Breast epithelium (tissue), 4 donors: ENCODE measurements at regions not wholly inside any gene's neighbourhood (a gene's known extent, or its start where the extent isn't known, plus 50 kb on each side); places are given as distances from the start of the nearest gene placed in this dataset.
"Not testable (repeated sequence)": the region's sequence is repeated elsewhere in the genome, so short reads cannot be mapped to it uniquely, and the experiment has no call there.

ENCODE experiments used
- DNase-seq, 2 donors: peaks; one replicate each; pipeline ENCODE4 v3.0.0-alpha.2; 2019; ENCODE audit warnings: low spot score in 2 of 2
- H3K27ac ChIP-seq, 2 donors: fragments of 200-600 bp; sonication (generic) in 1 of 2; one replicate each; pipeline ENCODE4 v1.5.1; 2016 to 2019; ENCODE audit warnings: mild to moderate bottlenecking in 1 of 2
- H3K27me3 ChIP-seq, 2 donors: fragments of 200-600 bp; sonication (generic) in 1 of 2; one replicate each; pipeline versions ENCODE4 v1.5.1 to v1.6.0; 2017 to 2019; ENCODE audit warnings: control low read depth in 1 of 2, mild to moderate bottlenecking in 1 of 2
- H3K36me3 ChIP-seq: fragments of 200-600 bp; one replicate; pipeline ENCODE4 v1.5.1; 2019
- H3K4me1 ChIP-seq, 2 donors: fragments of 200-600 bp; sonication (generic); one replicate each; pipeline ENCODE4 v1.5.1; 2016 to 2019; ENCODE audit warnings: control low read depth in 1 of 2
- H3K4me3 ChIP-seq, 3 donors: fragments of 200-600 bp; sonication (generic); 1 replicate in 2 of 3; 2 replicates in 1 of 3; pipeline ENCODE4 v1.5.1; 2016 to 2019; ENCODE audit warnings: mild to moderate bottlenecking in 3 of 3, moderate library complexity in 2 of 3
- H3K9me3 ChIP-seq, 2 donors: fragments of 200-600 bp; sonication (generic) in 1 of 2; one replicate each; pipeline ENCODE4 v1.5.1; 2016 to 2019; ENCODE audit warnings: control low read depth in 1 of 2
- CTCF ChIP-seq, 3 donors: fragments of 450-650 bp; IDR thresholded peaks; one replicate each; pipeline ENCODE4 v1.5.1; 2016 to 2017; ENCODE audit warnings: antibody characterized with exemption in 3 of 3, mild to moderate bottlenecking in 3 of 3, moderate library complexity in 3 of 3
- POLR2A ChIP-seq: fragments of 450-650 bp; IDR thresholded peaks from one replicate; pipeline ENCODE4 v1.6.1; 2016; ENCODE audit warnings: antibody characterized with exemption, mild to moderate bottlenecking, moderate library complexity
- POLR2AphosphoS5 ChIP-seq, 3 donors: sonication (generic); formaldehyde crosslinking; IDR thresholded peaks; one replicate each; pipeline ENCODE4 v1.6.1; 2017; ENCODE audit warnings: antibody characterized with exemption in 3 of 3
- intact Hi-C: fragments of 100-400 bp; cut with DNase I; formaldehyde crosslinking; loops from one replicate; pipeline ENCODE4 v1.15.1; 2023; ENCODE audit warnings: low total_unique reads

- no peak overlapping the region for H3K4me3 ChIP-seq
- no peaks in the 10 kb centered on the region for H3K4me1 ChIP-seq
- DNase-seq: no peak
- no peaks in the 10 kb centered on the region for H3K27me3 ChIP-seq
- H3K9me3 ChIP-seq: no peaks in the 10 kb centered on the region
- H3K27ac ChIP-seq: no peak overlapping the region
- H3K36me3 ChIP-seq: no peaks in the 10 kb centered on the region
- TF ChIP-seq CTCF (IDR thresholded peaks at IDR 0.05): no peak
- TF ChIP-seq POLR2AphosphoS5 (IDR thresholded peaks at IDR 0.05): no peak
- no peak for TF ChIP-seq POLR2A
- intact Hi-C loops: no loop called here
These were observed 209.4 kb upstream of the XIST start for GRCh38 chrX:74061879-74062278.

- TF ChIP-seq POLR2AphosphoS5 (IDR thresholded peaks at IDR 0.05): no peak
- no peak for TF ChIP-seq POLR2A
- TF ChIP-seq CTCF (IDR thresholded peaks at IDR 0.05): no peak
- Histone ChIP-seq H3K36me3 (no peaks in the 10 kb centered on the region), H3K27ac (no peak overlapping the region), H3K27me3 (no peaks in the 10 kb centered on the region), H3K9me3 (peaks cover 9 to 40% of the 10 kb centered on the region in 2 donors), H3K4me3 (no peak overlapping the region), H3K4me1 (no peaks in the 10 kb centered on the region)
- no peak for DNase-seq
- intact Hi-C loops: no loop called here
These were observed 196.6 kb upstream of the XIST start for GRCh38 chrX:74049126-74049525.

- H3K36me3 ChIP-seq, intact Hi-C loops: not testable (repeated sequence)
- peaks cover 6 to 37% of the 10 kb centered on the region in 2 donors for H3K9me3 ChIP-seq
These were observed 181.6 kb upstream of the XIST start for GRCh38 chrX:74034066-74034465.

GRCh38 chrX:74031527-74031926, 179.0 kb upstream of the XIST start:
- H3K36me3 ChIP-seq, H3K4me3 ChIP-seq, H3K27ac ChIP-seq, intact Hi-C loops, DNase-seq, H3K4me1 ChIP-seq, H3K27me3 ChIP-seq: not testable (repeated sequence)
- H3K9me3 ChIP-seq: peaks cover 0 to 28% of the 10 kb centered on the region in 2 donors

More at GRCh38 chrX:74034066-74034465, 181.6 kb upstream of the XIST start:
- not testable (repeated sequence) for H3K4me1 ChIP-seq, H3K4me3 ChIP-seq, DNase-seq, H3K27ac ChIP-seq, H3K27me3 ChIP-seq

- H3K27me3 ChIP-seq, H3K36me3 ChIP-seq, H3K27ac ChIP-seq, H3K4me1 ChIP-seq, DNase-seq, H3K4me3 ChIP-seq, intact Hi-C loops: not testable (repeated sequence)
- peaks cover 0 to 21% of the 10 kb centered on the region in 2 donors for H3K9me3 ChIP-seq
These were observed 178.3 kb upstream of the XIST start for GRCh38 chrX:74030766-74031165.

GRCh38 chrX:74025145-74025544, 172.6 kb upstream of the XIST start:
- H3K27me3 ChIP-seq, intact Hi-C loops, H3K4me3 ChIP-seq: not testable (repeated sequence)

GRCh38 chrX:74023203-74023602, 170.7 kb upstream of the XIST start:
- Histone ChIP-seq H3K4me1 (no peaks in the 10 kb centered on the region), H3K36me3 (no peaks in the 10 kb centered on the region), H3K9me3 (peaks cover 9 to 11% of the 10 kb centered on the region in 2 donors), H3K27me3 (no peaks in the 10 kb centered on the region), H3K4me3 (no peak overlapping the region), H3K27ac (no peak overlapping the region)
- DNase-seq: no peak
- TF ChIP-seq POLR2AphosphoS5 (IDR thresholded peaks at IDR 0.05) (no peak), CTCF (IDR thresholded peaks at IDR 0.05) (no peak), POLR2A (no peak)
- intact Hi-C loops: no loop called here

More at GRCh38 chrX:74025145-74025544, 172.6 kb upstream of the XIST start:
- not testable (repeated sequence) for H3K36me3 ChIP-seq, H3K27ac ChIP-seq, H3K4me1 ChIP-seq, DNase-seq
- peaks cover 9 to 11% of the 10 kb centered on the region in 2 donors for H3K9me3 ChIP-seq
